Lung (tissue), 11 donors: ENCODE measurements at regions not wholly inside any gene's neighbourhood (a gene's known extent, or its start where the extent isn't known, plus 50 kb on each side); places are given as distances from the start of the nearest gene placed in this dataset.

Experiments
- ATAC-seq: fragments of 200-7000 bp; cut with Tn5 transposase; one replicate; pipeline ENCODE4 v1.9.1; 2020; ENCODE audit warnings: moderate number of reproducible peaks; ENCODE audit not compliant: insufficient read depth, low FRiP score
- DNase-seq, 3 donors: peaks; one replicate each; pipeline ENCODE4 v3.0.0-alpha.2; 2013 to 2017
- H3K27ac ChIP-seq, 2 donors: one replicate each; pipeline ENCODE4 v1.5.1; 2013; ENCODE audit warnings: mild to moderate bottlenecking in 2 of 2, moderate library complexity in 2 of 2, control low read depth in 1 of 2, inconsistent platforms in 1 of 2, low read depth in 1 of 2, low read length in 1 of 2
- H3K27me3 ChIP-seq, 3 donors: one replicate each; pipeline ENCODE4 v1.5.1; 2013; ENCODE audit warnings: low read length in 2 of 3; ENCODE audit not compliant: control insufficient read depth in 3 of 3, insufficient read depth in 3 of 3
- H3K36me3 ChIP-seq, 4 donors: one replicate each; pipeline ENCODE4 v1.5.1; 2013; ENCODE audit warnings: low read length in 4 of 4, mild to moderate bottlenecking in 1 of 4, moderate library complexity in 1 of 4; ENCODE audit not compliant: control insufficient read depth in 4 of 4, insufficient read depth in 4 of 4
- H3K4me1 ChIP-seq, 5 donors: one replicate each; pipeline ENCODE4 v1.5.1; 2013; ENCODE audit warnings: low read length in 5 of 5, mild to moderate bottlenecking in 2 of 5, moderate library complexity in 1 of 5; ENCODE audit not compliant: control insufficient read depth in 5 of 5, insufficient read depth in 5 of 5
- H3K4me3 ChIP-seq: one replicate; pipeline ENCODE4 v1.5.1; 2013; ENCODE audit warnings: mild to moderate bottlenecking, control low read depth, moderate library complexity
- H3K9ac ChIP-seq, 2 donors: one replicate each; pipeline ENCODE4 v1.5.1; 2013; ENCODE audit warnings: low read length in 2 of 2, control low read depth in 1 of 2; ENCODE audit not compliant: insufficient read depth in 1 of 2
- H3K9me3 ChIP-seq, 4 donors: one replicate each; pipeline ENCODE4 v1.5.1; 2013; ENCODE audit warnings: low read length in 3 of 4, mild to moderate bottlenecking in 1 of 4, moderate library complexity in 1 of 4; ENCODE audit not compliant: control insufficient read depth in 4 of 4, insufficient read depth in 3 of 4
- CTCF ChIP-seq: IDR thresholded peaks from 2 replicates; pipeline ENCODE4 v1.5.1; 2012; ENCODE audit warnings: mild to moderate bottlenecking; ENCODE audit errors: control extremely low read depth, extremely low read depth
- WGBS, 2 donors: extraction: QIAGEN DNeasy Blood & Tissue Kit; methylation state at CpG; one replicate each; pipeline ENCODE4 v1.1.7; 2013; 5-methylcytosine and 5-hydroxymethylcytosine counted together
- donor health status: control.
- donor health status: control.
- donor health status: Bipolar disorder and iron deficiency.
- donor health status: healthy.
- donor health status: DM: yes; HTN: yes; CAD: no.

- no peak overlapping the region for H3K4me3 ChIP-seq
- DNase-seq (no peak), ATAC-seq (no peak)
- H3K36me3 ChIP-seq: no peaks in the 10 kb centered on the region
- H3K27me3 ChIP-seq: no peaks in the 10 kb centered on the region
- TF ChIP-seq CTCF: no peak
- no peaks in the 10 kb centered on the region for H3K9me3 ChIP-seq
- no peak overlapping the region for H3K27ac ChIP-seq
- peaks cover 1 to 24% (median 9%) of the 10 kb centered on the region in 5 donors for H3K4me1 ChIP-seq
- H3K9ac ChIP-seq: no peak overlapping the region
Measured at GRCh38 chr7:136058546-136058945, 81.4 kb upstream of the MTPN start.

- DNase-seq: no peak
- Histone ChIP-seq H3K9me3 (no peaks in the 10 kb centered on the region), H3K4me3 (no peak overlapping the region), H3K36me3 (no peaks in the 10 kb centered on the region), H3K9ac (no peak overlapping the region), H3K27ac (no peak overlapping the region), H3K27me3 (no peaks in the 10 kb centered on the region), H3K4me1 (peaks cover 0 to 15% (median 7%) of the 10 kb centered on the region in 5 donors)
- no peak for ATAC-seq
- no peak for TF ChIP-seq CTCF
- 72 to 87% methylated on average over 6 of the region's 6 CpGs for WGBS, 2 donors
Measured at GRCh38 chr7:136057509-136057908, 80.3 kb upstream of the MTPN start.

GRCh38 chr7:136056651-136057231, 79.6 kb upstream of the MTPN start:
- no peak for TF ChIP-seq CTCF
- WGBS, 2 donors: 58 to 59% methylated on average over 6 of the region's 6 CpGs
- no peaks in the 10 kb centered on the region for H3K36me3 ChIP-seq
- H3K9me3 ChIP-seq: no peaks in the 10 kb centered on the region
- peaks cover 0 to 7% (median under 1%) of the 10 kb centered on the region in 5 donors for H3K4me1 ChIP-seq
- ATAC-seq (no peak), DNase-seq (peak in 2 of 3 donors; percentile 53 to 80)
- H3K27me3 ChIP-seq: no peaks in the 10 kb centered on the region
- H3K9ac ChIP-seq: no peak overlapping the region
- no peak overlapping the region for H3K27ac ChIP-seq
- H3K4me3 ChIP-seq: no peak overlapping the region

- WGBS, 2 donors: 95% methylated on average over 2 of the region's 2 CpGs
- no peak for ATAC-seq
- no peak overlapping the region for H3K4me3 ChIP-seq
- H3K36me3 ChIP-seq: no peaks in the 10 kb centered on the region
- no peaks in the 10 kb centered on the region for H3K27me3 ChIP-seq
- H3K4me1 ChIP-seq: peaks cover 0 to 11% (median 0%) of the 10 kb centered on the region in 5 donors
- H3K9ac ChIP-seq: no peak overlapping the region
- no peaks in the 10 kb centered on the region for H3K9me3 ChIP-seq
- no peak for DNase-seq
- no peak overlapping the region for H3K27ac ChIP-seq
- no peak for TF ChIP-seq CTCF
Measured at GRCh38 chr7:136055266-136055665, 78.1 kb upstream of the MTPN start.
